ENCODE measurements at regions not wholly inside any gene's neighbourhood (a gene's known extent, or its start where the extent isn't known, plus 50 kb on each side); places are given as distances from the start of the nearest gene placed in this dataset.

GRCh38 chr3:107981471-107982111 lies 109.2 kb downstream of the CD47 start:
- no peak overlapping the region for H3K27ac Mint-ChIP-seq (ENCODE audit: unreplicated experiment)
- H3K4me1 Mint-ChIP-seq (ENCODE audit: unreplicated experiment): peaks cover 5% of the 10 kb centered on the region
- no peaks in the 10 kb centered on the region for H3K9me3 Mint-ChIP-seq (ENCODE audit: unreplicated experiment)
- H3K36me3 Mint-ChIP-seq (ENCODE audit: unreplicated experiment): no peaks in the 10 kb centered on the region
- no peak overlapping the region for H3K4me3 Mint-ChIP-seq (ENCODE audit: unreplicated experiment)
- no peak for TF ChIP-seq CTCF (IDR thresholded peaks at IDR 0.05)
- H3K27me3 Mint-ChIP-seq (ENCODE audit: unreplicated experiment): peaks cover 3% of the 10 kb centered on the region
- DNase-seq (ENCODE audit: extremely low spot score, unreplicated experiment): no peak

DNA sequence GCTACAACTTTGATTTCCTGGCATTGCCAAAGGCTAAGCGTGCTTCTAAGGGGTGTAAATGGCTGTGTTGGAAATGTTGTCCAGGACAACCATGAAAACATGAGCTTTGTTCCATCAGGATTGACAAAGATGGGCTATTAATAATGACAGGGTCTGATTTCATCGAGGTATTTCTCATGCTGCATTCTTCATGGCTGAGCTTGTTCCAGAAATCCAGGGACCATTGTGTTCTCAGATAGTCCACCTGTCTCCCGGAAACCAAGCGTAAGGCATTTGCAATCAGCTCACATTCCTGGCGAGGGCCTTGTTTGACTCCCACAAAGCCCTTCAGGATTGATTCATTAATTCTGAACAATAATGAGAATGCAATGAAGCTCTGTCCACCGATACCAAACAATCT lies 111.3 kb downstream of the CD47 start:
- H3K27me3 Mint-ChIP-seq (ENCODE audit: unreplicated experiment): peaks cover 3% of the 10 kb centered on the region
- no peak overlapping the region for H3K27ac Mint-ChIP-seq (ENCODE audit: unreplicated experiment)
- H3K4me1 Mint-ChIP-seq (ENCODE audit: unreplicated experiment): peaks cover 4% of the 10 kb centered on the region
- H3K9me3 Mint-ChIP-seq (ENCODE audit: unreplicated experiment): no peaks in the 10 kb centered on the region
- H3K36me3 Mint-ChIP-seq (ENCODE audit: unreplicated experiment): no peaks in the 10 kb centered on the region
- no peak for TF ChIP-seq CTCF (IDR thresholded peaks at IDR 0.05)
- H3K4me3 Mint-ChIP-seq (ENCODE audit: unreplicated experiment): no peak overlapping the region
- DNase-seq (ENCODE audit: extremely low spot score, unreplicated experiment): no peak

DNA sequence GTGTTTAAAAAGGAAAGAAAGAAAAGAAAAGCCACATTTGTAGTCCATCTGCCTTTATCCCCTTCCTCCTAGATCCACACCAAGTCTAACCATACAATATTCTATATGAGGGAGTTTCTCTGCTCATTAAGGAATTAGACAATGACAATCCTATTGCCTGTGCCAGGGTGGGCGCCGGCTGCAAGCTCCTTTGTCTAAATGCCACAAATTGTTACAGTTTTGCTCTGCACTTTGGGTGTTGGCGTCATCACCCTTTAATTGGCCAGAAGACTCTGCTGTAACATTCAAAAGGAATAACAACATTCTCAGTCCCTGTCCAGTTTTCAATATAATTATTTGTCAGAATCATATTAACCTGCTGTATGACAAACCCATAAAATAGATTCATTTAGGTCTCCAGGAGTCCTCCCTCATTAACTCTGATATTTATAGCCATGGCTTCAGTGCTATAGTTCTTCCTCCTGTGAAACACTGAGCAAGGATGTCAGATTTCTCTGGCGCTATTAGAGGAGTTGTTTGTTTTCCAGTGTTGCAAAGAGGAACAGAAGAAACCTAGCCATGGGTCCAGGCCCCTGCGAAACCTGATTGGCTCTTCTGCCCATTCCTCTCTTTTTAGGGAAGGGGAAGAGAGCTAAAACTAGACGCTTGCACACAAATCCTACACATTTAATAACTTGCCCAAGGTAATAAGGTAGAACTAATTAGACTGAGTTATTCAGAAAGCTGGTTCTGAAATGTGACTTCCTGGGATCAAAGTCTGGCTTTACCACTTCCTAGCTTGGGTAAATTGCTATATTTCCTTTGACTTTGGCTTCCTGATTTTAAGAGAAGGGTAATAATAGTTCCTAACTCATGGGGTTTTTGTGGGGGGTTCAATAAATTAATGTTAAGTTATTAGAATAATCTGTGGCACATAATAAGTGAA lies 112.4 kb downstream of the CD47 start:
- Mint-ChIP-seq H3K27me3 (ENCODE audit: unreplicated experiment) (peaks cover 3% of the 10 kb centered on the region), H3K4me3 (ENCODE audit: unreplicated experiment) (no peak overlapping the region), H3K36me3 (ENCODE audit: unreplicated experiment) (no peaks in the 10 kb centered on the region), H3K27ac (ENCODE audit: unreplicated experiment) (no peak overlapping the region), H3K9me3 (ENCODE audit: unreplicated experiment) (no peaks in the 10 kb centered on the region), H3K4me1 (ENCODE audit: unreplicated experiment) (peaks cover 4% of the 10 kb centered on the region)
- DNase-seq (ENCODE audit: extremely low spot score, unreplicated experiment): no peak
- no peak for TF ChIP-seq CTCF (IDR thresholded peaks at IDR 0.05)

DNA sequence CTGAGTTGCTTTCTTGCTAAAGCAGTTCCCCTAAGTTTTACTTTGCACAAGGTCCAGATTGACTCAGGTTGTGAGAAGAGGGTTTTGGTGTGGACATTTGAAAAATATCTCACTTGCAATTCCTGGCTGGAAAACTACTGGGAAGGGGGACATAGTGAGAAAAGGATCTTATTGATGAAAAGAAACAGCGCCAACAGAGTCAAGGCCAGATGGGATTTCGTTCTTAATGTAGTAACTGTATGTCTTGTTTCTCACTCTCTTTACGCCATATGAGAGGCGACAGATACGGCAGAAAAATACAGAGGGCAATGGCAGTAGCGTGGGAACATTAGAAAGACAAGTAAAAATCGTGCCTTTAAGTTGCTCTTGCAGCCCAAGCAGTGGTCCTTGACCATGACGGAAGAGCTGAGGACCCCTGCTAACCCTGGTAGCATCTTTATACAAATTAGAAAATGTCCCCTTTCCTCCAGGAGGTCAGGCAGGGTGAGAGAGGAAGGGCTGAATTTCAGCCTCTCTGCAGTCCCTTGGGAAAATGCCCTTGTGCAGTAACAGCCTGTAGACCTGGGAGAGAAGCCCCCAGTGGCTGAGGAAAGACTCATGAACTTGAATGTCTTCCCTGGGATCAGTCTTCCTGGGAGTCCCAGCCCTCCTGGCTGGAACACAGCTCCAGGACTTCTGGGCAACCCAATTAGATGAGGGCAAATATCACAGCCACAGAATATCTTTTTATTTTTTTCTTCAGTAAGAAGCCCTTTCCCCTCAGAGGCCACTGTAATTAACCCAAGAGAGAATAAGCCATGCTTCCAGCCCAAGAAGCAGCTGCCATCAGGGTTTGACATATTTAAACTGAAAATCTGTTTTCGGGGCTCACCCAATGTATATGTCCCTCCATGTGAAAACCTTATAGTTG lies 113.4 kb downstream of the CD47 start:
- H3K36me3 Mint-ChIP-seq (ENCODE audit: unreplicated experiment): no peaks in the 10 kb centered on the region
- peaks cover 4% of the 10 kb centered on the region for H3K4me1 Mint-ChIP-seq (ENCODE audit: unreplicated experiment)
- DNase-seq (ENCODE audit: extremely low spot score, unreplicated experiment): no peak
- no peak for TF ChIP-seq CTCF (IDR thresholded peaks at IDR 0.05)
- no peak overlapping the region for H3K4me3 Mint-ChIP-seq (ENCODE audit: unreplicated experiment)
- H3K27ac Mint-ChIP-seq (ENCODE audit: unreplicated experiment): no peak overlapping the region
- H3K9me3 Mint-ChIP-seq (ENCODE audit: unreplicated experiment): no peaks in the 10 kb centered on the region
- peaks cover 3% of the 10 kb centered on the region for H3K27me3 Mint-ChIP-seq (ENCODE audit: unreplicated experiment)

All from osteocyte (in vitro differentiated cells).